Mesothelial cell of epicardium (in vitro differentiated cells): ENCODE measurements at regions not wholly inside any gene's neighbourhood (a gene's known extent, or its start where the extent isn't known, plus 50 kb on each side); places are given as distances from the start of the nearest gene placed in this dataset.

Experiments
- DNase-seq, 2 experiments: peaks; one replicate each; pipeline ENCODE4 v3.0.0; 2021; ENCODE audit warnings: low spot score in 2 of 2; ENCODE audit not compliant: unreplicated experiment in 2 of 2
- H3K27ac Mint-ChIP-seq: 2 replicates; pipeline ENCODE4 v1.8.0; 2021; ENCODE audit warnings: mixed read lengths
- H3K27me3 Mint-ChIP-seq: 2 replicates; pipeline ENCODE4 v1.8.0; 2021; ENCODE audit warnings: low read depth, mixed read lengths
- H3K36me3 Mint-ChIP-seq: 2 replicates; pipeline ENCODE4 v1.8.0; 2021; ENCODE audit warnings: mixed read lengths
- H3K4me1 Mint-ChIP-seq: 2 replicates; pipeline ENCODE4 v1.8.0; 2021; ENCODE audit warnings: mixed read lengths
- H3K4me3 Mint-ChIP-seq: 2 replicates; pipeline ENCODE4 v1.8.0; 2021; ENCODE audit warnings: mild to moderate bottlenecking, moderate library complexity, mixed read lengths
- H3K9me3 Mint-ChIP-seq: 2 replicates; pipeline ENCODE4 v1.8.0; 2021; ENCODE audit warnings: mixed read lengths
- CTCF ChIP-seq: fragments of 200-600 bp; sonication (generic); IDR thresholded peaks from one replicate; pipeline ENCODE4 v1.5.0; 2021; ENCODE audit warnings: antibody characterized with exemption; ENCODE audit not compliant: unreplicated experiment

- no peak for DNase-seq
- H3K36me3 Mint-ChIP-seq = no peaks in the 10 kb centered on the region
- H3K4me3 Mint-ChIP-seq = no peak overlapping the region
- H3K27ac Mint-ChIP-seq = no peak overlapping the region
- H3K27me3 Mint-ChIP-seq = no peaks in the 10 kb centered on the region
- no peak for TF ChIP-seq CTCF
- no peaks in the 10 kb centered on the region for H3K4me1 Mint-ChIP-seq
- H3K9me3 Mint-ChIP-seq = no peaks in the 10 kb centered on the region
Observed at GRCh38 chr16:73209190-73209589, 161.3 kb upstream of the ZFHX3 start.

GRCh38 chr16:73206151-73206707, 158.3 kb upstream of the ZFHX3 start:
- no peak for DNase-seq
- Mint-ChIP-seq H3K4me1 (peaks cover 3% of the 10 kb centered on the region), H3K4me3 (no peak overlapping the region), H3K27ac (no peak overlapping the region), H3K36me3 (no peaks in the 10 kb centered on the region), H3K27me3 (no peaks in the 10 kb centered on the region), H3K9me3 (peaks cover 6% of the 10 kb centered on the region)
- no peak for TF ChIP-seq CTCF

- Mint-ChIP-seq H3K4me3 (no peak overlapping the region), H3K27me3 (no peaks in the 10 kb centered on the region), H3K36me3 (no peaks in the 10 kb centered on the region), H3K27ac (no peak overlapping the region), H3K4me1 (peaks cover 3% of the 10 kb centered on the region), H3K9me3 (peaks cover 6% of the 10 kb centered on the region)
- no peak for DNase-seq
- TF ChIP-seq CTCF = no peak
Observed at GRCh38 chr16:73205153-73205886, 157.4 kb upstream of the ZFHX3 start.

- TF ChIP-seq CTCF = no peak
- Mint-ChIP-seq H3K4me1 (peaks cover 3% of the 10 kb centered on the region), H3K9me3 (peaks cover 6% of the 10 kb centered on the region), H3K27ac (no peak overlapping the region), H3K27me3 (no peaks in the 10 kb centered on the region), H3K4me3 (no peak overlapping the region), H3K36me3 (no peaks in the 10 kb centered on the region)
- no peak for DNase-seq
Observed at GRCh38 chr16:73204359-73205152, 156.6 kb upstream of the ZFHX3 start.

GRCh38 chr16:73202161-73202729, 154.3 kb upstream of the ZFHX3 start:
- TF ChIP-seq CTCF = no peak
- Mint-ChIP-seq H3K4me1 (peaks cover 3% of the 10 kb centered on the region), H3K27me3 (no peaks in the 10 kb centered on the region), H3K9me3 (peaks cover 6% of the 10 kb centered on the region), H3K4me3 (no peak overlapping the region), H3K36me3 (no peaks in the 10 kb centered on the region), H3K27ac (no peak overlapping the region)
- no peak for DNase-seq
